Stimulated activated CD8-positive, alpha-beta memory T cell treated with anti-CD3 and anti-CD28 coated beads, Interleukin-4, amount 100 ng/mL, for 1 hour (primary cell): ENCODE measurements at regions not wholly inside any gene's neighbourhood (a gene's known extent, or its start where the extent isn't known, plus 50 kb on each side); places are given as distances from the start of the nearest gene placed in this dataset.

Experiments
- DNase-seq, 2 donors: peaks; one replicate each; pipeline ENCODE4 v3.0.0-alpha.2; 2020; ENCODE audit warnings: low read depth in 2 of 2, low spot score in 1 of 2

GRCh38 chr4:153034681-153035080, 98.6 kb downstream of the FHDC1 start:
- no peak for DNase-seq

GRCh38 chr4:153036931-153037482, 100.9 kb downstream of the FHDC1 start:
- no peak for DNase-seq

- no peak for DNase-seq
Measured at GRCh38 chr4:153038623-153039311, 102.6 kb downstream of the FHDC1 start.

- DNase-seq: no peak
Measured at GRCh38 chr4:153039542-153040185, 103.5 kb downstream of the FHDC1 start.

DNA sequence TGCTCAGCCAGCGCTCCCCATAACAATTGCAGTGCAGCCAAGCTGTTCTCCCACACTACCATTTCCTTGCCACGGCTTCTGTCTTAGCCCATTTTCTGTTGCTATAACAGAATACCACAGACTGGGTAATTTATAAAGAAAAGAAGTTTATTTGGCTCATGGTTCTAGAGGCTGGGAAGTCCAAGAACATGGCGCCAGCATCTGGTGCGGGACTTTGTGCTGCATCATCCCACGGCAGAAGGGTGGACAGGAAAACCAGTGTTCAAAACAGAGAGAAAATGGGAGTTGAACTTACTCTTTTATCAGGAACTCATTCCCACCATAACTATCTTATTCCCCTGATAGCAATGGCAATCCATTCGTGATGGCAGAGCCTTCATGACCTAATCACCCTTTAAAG, 104.6 kb downstream of the FHDC1 start:
- DNase-seq: no peak

DNA sequence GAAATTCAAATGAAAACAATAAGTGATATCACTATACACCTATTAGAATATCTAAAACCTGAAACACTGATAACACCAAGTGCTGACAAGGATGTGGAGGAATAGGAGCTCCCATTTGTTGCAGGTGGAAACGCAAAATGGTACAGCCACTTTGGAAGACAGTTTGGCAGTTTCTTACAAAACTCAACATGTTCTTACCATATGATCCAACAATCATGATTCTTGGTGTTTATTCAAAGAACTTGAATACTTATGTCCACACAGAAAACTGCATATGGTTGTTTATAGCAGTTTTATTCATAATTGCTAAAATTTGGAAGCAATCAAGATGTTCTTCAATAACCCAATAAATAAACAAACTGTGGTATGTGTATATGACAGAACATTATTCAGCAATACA, 107.9 kb downstream of the FHDC1 start:
- no peak for DNase-seq

- no peak for DNase-seq
Measured at GRCh38 chr4:153045111-153045982, 109.2 kb downstream of the FHDC1 start.

DNA sequence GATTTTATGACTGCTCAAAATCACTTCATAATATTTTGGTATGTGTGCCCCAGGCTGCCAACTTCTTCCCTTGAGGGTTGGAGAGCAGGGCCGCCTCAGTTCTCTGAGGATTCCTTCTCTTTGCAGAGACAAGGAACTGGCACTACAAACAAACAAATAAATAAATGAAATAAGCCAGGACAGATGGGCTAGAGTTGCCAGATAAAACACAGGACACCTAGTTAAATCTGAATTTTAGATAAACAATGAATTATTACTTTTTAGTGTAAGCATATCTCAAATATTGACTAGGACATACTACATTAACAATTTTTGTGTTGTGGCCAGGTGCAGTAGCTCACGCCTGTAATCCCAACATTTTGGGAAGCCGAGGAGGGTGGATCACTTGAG, 122.5 kb downstream of the FHDC1 start:
- DNase-seq: no peak

DNA sequence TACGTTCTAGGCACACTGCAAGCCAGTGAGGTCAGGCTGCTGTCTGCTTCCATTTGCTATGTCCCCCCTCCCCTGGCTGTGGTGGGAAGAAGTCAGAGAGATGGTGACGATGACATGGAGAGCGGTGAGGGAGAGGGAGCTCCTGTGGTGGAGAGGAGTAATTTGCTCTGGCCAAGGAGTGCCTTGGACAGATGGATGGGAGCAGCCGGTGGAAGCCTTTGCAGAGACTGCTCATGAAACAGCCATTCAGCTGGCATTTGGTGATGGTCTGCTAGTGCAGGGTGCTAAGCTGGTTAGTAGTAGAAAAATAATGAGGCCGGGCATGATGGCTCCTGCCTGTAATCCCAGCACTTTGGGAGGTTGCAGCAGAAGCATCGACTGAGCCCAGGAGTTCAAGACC, 124.1 kb downstream of the FHDC1 start:
- DNase-seq: no peak

DNA sequence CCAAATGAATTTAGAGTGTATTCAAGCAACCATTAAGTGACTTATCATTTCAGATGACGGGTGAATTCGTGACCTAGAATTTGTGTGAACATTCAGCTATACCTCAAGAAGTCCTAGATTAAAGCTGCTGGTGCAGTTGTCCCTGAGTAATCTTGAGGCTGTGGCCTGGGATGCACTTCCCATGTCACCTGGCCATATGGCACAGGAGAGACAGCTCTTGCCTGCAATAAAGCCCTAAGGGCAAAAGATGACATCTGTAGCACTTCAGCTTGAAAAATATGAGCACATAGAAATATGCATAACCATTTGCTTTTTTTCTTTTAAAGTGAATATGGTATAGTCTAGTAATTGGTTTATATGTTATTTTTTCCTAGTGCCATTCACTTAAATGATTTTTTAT, 125.8 kb downstream of the FHDC1 start:
- DNase-seq: no peak

GRCh38 chr4:153062652-153063168, 126.6 kb downstream of the FHDC1 start:
- DNase-seq: no peak

DNA sequence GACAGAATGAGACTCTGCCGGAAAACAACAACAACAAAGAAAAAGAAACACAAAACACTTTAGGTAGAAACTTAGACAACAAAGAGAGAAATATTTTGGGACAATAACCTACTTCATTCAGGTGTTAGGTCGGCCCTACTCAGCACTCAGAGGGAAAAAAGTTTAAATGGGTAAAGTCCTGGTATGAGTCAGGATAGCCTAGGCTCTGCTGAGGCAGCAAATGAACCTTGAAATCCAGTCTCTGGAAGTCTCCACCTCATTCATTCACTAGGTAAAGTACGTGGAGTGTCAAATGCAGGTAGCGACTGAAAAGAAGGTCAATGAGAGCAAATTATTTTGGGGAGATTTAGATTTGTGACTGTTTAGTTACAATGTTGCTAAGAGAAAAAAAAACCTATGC, 127.4 kb downstream of the FHDC1 start:
- no peak for DNase-seq

GRCh38 chr4:153064571-153064970, 128.4 kb downstream of the FHDC1 start:
- DNase-seq: no peak

GRCh38 chr4:153065276-153065675, 129.2 kb downstream of the FHDC1 start:
- DNase-seq: no peak

- DNase-seq: no peak
Measured at GRCh38 chr4:153067376-153067775, 131.3 kb downstream of the FHDC1 start.

DNA sequence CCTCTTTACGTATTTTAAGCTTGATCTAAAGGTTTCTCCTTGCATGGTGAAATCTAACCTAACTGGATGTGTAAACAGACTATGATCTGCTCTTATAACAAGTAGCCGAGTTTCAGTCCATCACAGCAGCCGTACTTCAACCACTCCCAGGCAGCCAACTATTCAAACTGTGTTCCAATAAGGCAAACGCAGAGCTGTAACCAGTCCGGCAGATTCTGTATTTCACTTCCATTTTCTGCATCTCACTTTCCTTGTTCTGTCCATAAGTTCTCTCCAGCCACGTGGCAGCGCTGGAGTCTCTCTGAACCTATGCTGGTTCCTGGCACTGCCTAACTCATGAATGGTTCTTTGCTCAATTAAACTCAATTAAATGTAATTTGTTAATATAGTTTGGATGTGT, 132.6 kb downstream of the FHDC1 start:
- DNase-seq: no peak

DNA sequence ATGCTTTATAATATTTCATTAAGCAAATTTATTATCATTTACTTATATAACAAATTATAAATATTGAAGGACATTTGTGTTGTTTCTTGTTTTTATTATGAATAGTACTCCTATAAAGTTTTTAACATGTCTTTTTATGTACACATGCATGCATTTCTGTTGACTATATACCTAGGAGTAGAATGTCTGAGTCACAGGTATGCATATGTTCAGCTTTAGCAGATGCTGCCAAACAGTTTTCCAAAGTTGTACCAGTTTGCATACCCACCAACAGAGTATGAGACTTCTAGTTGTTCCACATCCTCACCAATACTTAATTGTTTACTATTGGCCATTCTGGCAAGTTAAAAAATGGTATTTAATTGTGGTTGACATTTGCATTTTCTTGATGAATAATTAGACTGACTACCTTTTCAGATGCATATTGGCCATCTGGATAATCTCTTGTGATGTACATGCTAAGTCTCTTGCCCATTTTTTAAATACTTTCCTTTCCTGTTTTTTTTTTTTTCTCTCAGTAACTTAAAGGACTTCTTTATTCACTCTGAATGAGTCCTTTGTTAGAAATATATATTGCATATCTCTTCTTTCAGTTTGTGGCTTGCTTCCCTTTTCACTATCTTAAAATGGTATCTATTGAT, 132.2 kb upstream of the TRIM2 start:
- DNase-seq: no peak

GRCh38 chr4:153072661-153073060, 131.6 kb upstream of the TRIM2 start:
- no peak for DNase-seq

GRCh38 chr4:153074486-153074885, 129.8 kb upstream of the TRIM2 start:
- no peak for DNase-seq

- DNase-seq: no peak
Measured at GRCh38 chr4:153074936-153075630, 129.2 kb upstream of the TRIM2 start.
